A204.1 (cell line): ENCODE measurements at regions not wholly inside any gene's neighbourhood (a gene's known extent, or its start where the extent isn't known, plus 50 kb on each side); places are given as distances from the start of the nearest gene placed in this dataset.

Source experiments
- FAIRE-seq: peaks from 2 replicates; lab custom pipeline; 2012; peaks lifted over from hg19 to GRCh38; lab: Jason Lieb, UNC

- FAIRE-seq = no peak
Measured at GRCh38 chr11:21825127-21825526, 367.8 kb upstream of the ANO5 start.

- no peak for FAIRE-seq
Measured at GRCh38 chr11:21838427-21838826, 354.5 kb upstream of the ANO5 start.

GRCh38 chr11:21839796-21840195 lies 353.1 kb upstream of the ANO5 start:
- FAIRE-seq = no peak

- FAIRE-seq = no peak
Measured at GRCh38 chr11:21861314-21861713, 331.6 kb upstream of the ANO5 start.

- no peak for FAIRE-seq
Measured at GRCh38 chr11:21865541-21865940, 327.3 kb upstream of the ANO5 start.

- no peak for FAIRE-seq
Measured at GRCh38 chr11:21866781-21867180, 326.1 kb upstream of the ANO5 start.

- FAIRE-seq = no peak
Measured at GRCh38 chr11:21877151-21877550, 315.7 kb upstream of the ANO5 start.

- FAIRE-seq = no peak
Measured at GRCh38 chr11:21883354-21883753, 309.5 kb upstream of the ANO5 start.

GRCh38 chr11:21888814-21889213 lies 304.1 kb upstream of the ANO5 start:
- FAIRE-seq = no peak

- FAIRE-seq = no peak
Measured at GRCh38 chr11:21892736-21893564, 299.9 kb upstream of the ANO5 start.

GRCh38 chr11:21893565-21893867 lies 299.4 kb upstream of the ANO5 start:
- no peak for FAIRE-seq

GRCh38 chr11:21894492-21894891 lies 298.4 kb upstream of the ANO5 start:
- FAIRE-seq = no peak

GRCh38 chr11:21895686-21896085 lies 297.2 kb upstream of the ANO5 start:
- no peak for FAIRE-seq

- no peak for FAIRE-seq
Measured at GRCh38 chr11:21896216-21896615, 296.7 kb upstream of the ANO5 start.

GRCh38 chr11:21896746-21897602 lies 295.9 kb upstream of the ANO5 start:
- no peak for FAIRE-seq

GRCh38 chr11:21897752-21898151 lies 295.1 kb upstream of the ANO5 start:
- no peak for FAIRE-seq

- no peak for FAIRE-seq
Measured at GRCh38 chr11:21908211-21908610, 284.7 kb upstream of the ANO5 start.

GRCh38 chr11:21909145-21909544 lies 283.7 kb upstream of the ANO5 start:
- FAIRE-seq = no peak

GRCh38 chr11:21911061-21911460 lies 281.8 kb upstream of the ANO5 start:
- FAIRE-seq = no peak

- no peak for FAIRE-seq
Measured at GRCh38 chr11:21912285-21912684, 280.6 kb upstream of the ANO5 start.

- FAIRE-seq = no peak
Measured at GRCh38 chr11:21921151-21921550, 271.7 kb upstream of the ANO5 start.

- FAIRE-seq = no peak
Measured at GRCh38 chr11:21924262-21924661, 268.6 kb upstream of the ANO5 start.

- FAIRE-seq = no peak
Measured at GRCh38 chr11:21927628-21928027, 265.3 kb upstream of the ANO5 start.

- FAIRE-seq = no peak
Measured at GRCh38 chr11:21928847-21929246, 264.0 kb upstream of the ANO5 start.
